Stimulated activated naive B cell treated with anti-CD40 and anti-IgM and Interleukin-4, amounts not matched to agents 10 μg/mL and 1 μg/mL and 100 μg/mL, for 72 hours (primary cell): ENCODE measurements at regions not wholly inside any gene's neighbourhood (a gene's known extent, or its start where the extent isn't known, plus 50 kb on each side); places are given as distances from the start of the nearest gene placed in this dataset.

Experiments used
- ATAC-seq, 2 donors: fragments of 150-1000 bp; cut with Tn5 transposase; replicated peaks; 2 replicates each; pipeline ENCODE4 v1.10.0; 2021; ENCODE audit warnings: moderate library complexity in 1 of 2
- DNase-seq: peaks from one replicate; pipeline ENCODE4 v3.0.0; 2021
- H3K27ac Mint-ChIP-seq: one replicate; pipeline ENCODE4 v1.8.0; 2022; ENCODE audit warnings: mild to moderate bottlenecking, mixed read lengths
- H3K27me3 Mint-ChIP-seq, 2 donors: one replicate each; pipeline ENCODE4 v1.8.0; 2022; ENCODE audit warnings: mixed read lengths in 2 of 2
- H3K36me3 Mint-ChIP-seq, 2 donors: one replicate each; pipeline ENCODE4 v1.8.0; 2022; ENCODE audit warnings: mixed read lengths in 2 of 2, mild to moderate bottlenecking in 1 of 2
- H3K4me1 Mint-ChIP-seq, 2 donors: one replicate each; pipeline ENCODE4 v1.8.0; 2022; ENCODE audit warnings: mixed read lengths in 2 of 2, mild to moderate bottlenecking in 1 of 2
- H3K4me3 Mint-ChIP-seq, 2 donors: one replicate each; pipeline ENCODE4 v1.8.0; 2022; ENCODE audit warnings: mild to moderate bottlenecking in 2 of 2, mixed read lengths in 2 of 2, moderate library complexity in 1 of 2
- H3K9me3 Mint-ChIP-seq, 2 donors: one replicate each; pipeline ENCODE4 v1.8.0; 2022; ENCODE audit warnings: mixed read lengths in 2 of 2, mild to moderate bottlenecking in 1 of 2

- H3K4me1 Mint-ChIP-seq = no peaks in the 10 kb centered on the region
- H3K36me3 Mint-ChIP-seq = no peaks in the 10 kb centered on the region
- DNase-seq (no peak), ATAC-seq (no peak)
- H3K4me3 Mint-ChIP-seq = no peak overlapping the region
- no peaks in the 10 kb centered on the region for H3K27me3 Mint-ChIP-seq
- no peak overlapping the region for H3K27ac Mint-ChIP-seq
- H3K9me3 Mint-ChIP-seq = peaks cover 6 to 7% of the 10 kb centered on the region in 2 donors
Observed at GRCh38 chr5:106152569-106152968, 1518.2 kb downstream of the EFNA5 start.

- Mint-ChIP-seq H3K9me3 (peaks cover 3 to 4% of the 10 kb centered on the region in 2 donors), H3K36me3 (no peaks in the 10 kb centered on the region), H3K4me3 (no peak overlapping the region), H3K4me1 (no peaks in the 10 kb centered on the region), H3K27ac (no peak overlapping the region), H3K27me3 (no peaks in the 10 kb centered on the region)
- DNase-seq (no peak), ATAC-seq (no peak)
Observed at GRCh38 chr5:106142116-106142515, 1528.6 kb downstream of the EFNA5 start.

- Mint-ChIP-seq H3K4me1 (no peaks in the 10 kb centered on the region), H3K4me3 (no peak overlapping the region), H3K27ac (no peak overlapping the region), H3K9me3 (peaks cover 0 to 3% of the 10 kb centered on the region in 2 donors), H3K27me3 (no peaks in the 10 kb centered on the region), H3K36me3 (no peaks in the 10 kb centered on the region)
- no peak for ATAC-seq
- no peak for DNase-seq
Observed at GRCh38 chr5:106140101-106140500, 1530.6 kb downstream of the EFNA5 start.

GRCh38 chr5:106136061-106136460, 1534.7 kb downstream of the EFNA5 start:
- no peaks in the 10 kb centered on the region for H3K36me3 Mint-ChIP-seq
- no peak overlapping the region for H3K27ac Mint-ChIP-seq
- peaks cover 0 to 4% of the 10 kb centered on the region in 2 donors for H3K9me3 Mint-ChIP-seq
- H3K27me3 Mint-ChIP-seq = no peaks in the 10 kb centered on the region
- H3K4me1 Mint-ChIP-seq = no peaks in the 10 kb centered on the region
- ATAC-seq (no peak), DNase-seq (no peak)
- H3K4me3 Mint-ChIP-seq = no peak overlapping the region

- H3K4me1 Mint-ChIP-seq = no peaks in the 10 kb centered on the region
- no peak for DNase-seq
- H3K27ac Mint-ChIP-seq = no peak overlapping the region
- no peaks in the 10 kb centered on the region for H3K36me3 Mint-ChIP-seq
- ATAC-seq = no peak
- peaks cover 0 to 4% of the 10 kb centered on the region in 2 donors for H3K9me3 Mint-ChIP-seq
- H3K27me3 Mint-ChIP-seq = no peaks in the 10 kb centered on the region
- H3K4me3 Mint-ChIP-seq = no peak overlapping the region
Observed at GRCh38 chr5:106135473-106135872, 1535.3 kb downstream of the EFNA5 start.

- Mint-ChIP-seq H3K27ac (no peak overlapping the region), H3K36me3 (no peaks in the 10 kb centered on the region), H3K27me3 (no peaks in the 10 kb centered on the region), H3K4me1 (no peaks in the 10 kb centered on the region), H3K9me3 (peaks cover 0 to 3% of the 10 kb centered on the region in 2 donors), H3K4me3 (no peak overlapping the region)
- no peak for ATAC-seq
- no peak for DNase-seq
Observed at GRCh38 chr5:106134549-106134948, 1536.2 kb downstream of the EFNA5 start.

- DNase-seq (no peak), ATAC-seq (no peak)
- H3K9me3 Mint-ChIP-seq = peaks cover 0 to 1% of the 10 kb centered on the region in 2 donors
- no peaks in the 10 kb centered on the region for H3K36me3 Mint-ChIP-seq
- H3K27ac Mint-ChIP-seq = no peak overlapping the region
- no peak overlapping the region for H3K4me3 Mint-ChIP-seq
- H3K27me3 Mint-ChIP-seq = no peaks in the 10 kb centered on the region
- H3K4me1 Mint-ChIP-seq = no peaks in the 10 kb centered on the region
Observed at GRCh38 chr5:106127985-106128384, 1542.8 kb downstream of the EFNA5 start.

GRCh38 chr5:106127341-106127781, 1543.4 kb downstream of the EFNA5 start:
- no peak for DNase-seq
- no peak overlapping the region for H3K4me3 Mint-ChIP-seq
- H3K36me3 Mint-ChIP-seq = no peaks in the 10 kb centered on the region
- no peaks in the 10 kb centered on the region for H3K4me1 Mint-ChIP-seq
- ATAC-seq = no peak
- no peak overlapping the region for H3K27ac Mint-ChIP-seq
- peaks cover 0 to 2% of the 10 kb centered on the region in 2 donors for H3K9me3 Mint-ChIP-seq
- no peaks in the 10 kb centered on the region for H3K27me3 Mint-ChIP-seq

GRCh38 chr5:106121972-106122605, 1548.6 kb downstream of the EFNA5 start:
- no peaks in the 10 kb centered on the region for H3K27me3 Mint-ChIP-seq
- ATAC-seq (peak in 1 of 2 donors; percentile 51), DNase-seq (peak; percentile 0)
- H3K9me3 Mint-ChIP-seq = peaks cover 0 to 2% of the 10 kb centered on the region in 2 donors
- no peak overlapping the region for H3K27ac Mint-ChIP-seq
- H3K4me3 Mint-ChIP-seq = no peak overlapping the region
- H3K36me3 Mint-ChIP-seq = no peaks in the 10 kb centered on the region
- H3K4me1 Mint-ChIP-seq = no peaks in the 10 kb centered on the region

GRCh38 chr5:106116682-106117081, 1554.1 kb downstream of the EFNA5 start:
- Mint-ChIP-seq H3K27ac (no peak overlapping the region), H3K9me3 (peaks cover 0 to 3% of the 10 kb centered on the region in 2 donors), H3K36me3 (no peaks in the 10 kb centered on the region), H3K27me3 (no peaks in the 10 kb centered on the region), H3K4me3 (no peak overlapping the region), H3K4me1 (no peaks in the 10 kb centered on the region)
- DNase-seq (no peak), ATAC-seq (no peak)

GRCh38 chr5:106113922-106114321, 1556.8 kb downstream of the EFNA5 start:
- Mint-ChIP-seq H3K36me3 (no peaks in the 10 kb centered on the region), H3K9me3 (peaks cover 0 to 3% of the 10 kb centered on the region in 2 donors), H3K4me3 (no peak overlapping the region), H3K4me1 (no peaks in the 10 kb centered on the region), H3K27me3 (no peaks in the 10 kb centered on the region), H3K27ac (no peak overlapping the region)
- DNase-seq = no peak
- no peak for ATAC-seq

- DNase-seq = no peak
- no peaks in the 10 kb centered on the region for H3K9me3 Mint-ChIP-seq
Observed at GRCh38 chr5:106106384-106106783, 1564.4 kb downstream of the EFNA5 start.

GRCh38 chr5:106097340-106097739, 1573.4 kb downstream of the EFNA5 start:
- H3K9me3 Mint-ChIP-seq = peaks cover 0 to 5% of the 10 kb centered on the region in 2 donors
- H3K4me1 Mint-ChIP-seq = no peaks in the 10 kb centered on the region
- H3K27ac Mint-ChIP-seq = no peak overlapping the region
- H3K36me3 Mint-ChIP-seq = no peaks in the 10 kb centered on the region
- ATAC-seq (no peak), DNase-seq (no peak)
- H3K4me3 Mint-ChIP-seq = no peak overlapping the region
- H3K27me3 Mint-ChIP-seq = no peaks in the 10 kb centered on the region

More at GRCh38 chr5:106106384-106106783, 1564.4 kb downstream of the EFNA5 start:
- Mint-ChIP-seq H3K27me3 (no peaks in the 10 kb centered on the region), H3K36me3 (no peaks in the 10 kb centered on the region), H3K4me3 (no peak overlapping the region), H3K4me1 (no peaks in the 10 kb centered on the region), H3K27ac (no peak overlapping the region)
- ATAC-seq = no peak

- ATAC-seq (no peak), DNase-seq (no peak)
- H3K27ac Mint-ChIP-seq = no peak overlapping the region
- no peaks in the 10 kb centered on the region for H3K27me3 Mint-ChIP-seq
- H3K36me3 Mint-ChIP-seq = no peaks in the 10 kb centered on the region
- no peaks in the 10 kb centered on the region for H3K4me1 Mint-ChIP-seq
- no peak overlapping the region for H3K4me3 Mint-ChIP-seq
- H3K9me3 Mint-ChIP-seq = peaks cover 0 to 5% of the 10 kb centered on the region in 2 donors
Observed at GRCh38 chr5:106094839-106095238, 1575.9 kb downstream of the EFNA5 start.

GRCh38 chr5:106094204-106094607, 1576.5 kb downstream of the EFNA5 start:
- Mint-ChIP-seq H3K36me3 (no peaks in the 10 kb centered on the region), H3K4me3 (no peak overlapping the region), H3K4me1 (no peaks in the 10 kb centered on the region), H3K27ac (no peak overlapping the region), H3K9me3 (peaks cover 2 to 3% of the 10 kb centered on the region in 2 donors), H3K27me3 (no peaks in the 10 kb centered on the region)
- DNase-seq (no peak), ATAC-seq (no peak)
